ENCODE measurements at regions not wholly inside any gene's neighbourhood (a gene's known extent, or its start where the extent isn't known, plus 50 kb on each side); places are given as distances from the start of the nearest gene placed in this dataset.

DNA sequence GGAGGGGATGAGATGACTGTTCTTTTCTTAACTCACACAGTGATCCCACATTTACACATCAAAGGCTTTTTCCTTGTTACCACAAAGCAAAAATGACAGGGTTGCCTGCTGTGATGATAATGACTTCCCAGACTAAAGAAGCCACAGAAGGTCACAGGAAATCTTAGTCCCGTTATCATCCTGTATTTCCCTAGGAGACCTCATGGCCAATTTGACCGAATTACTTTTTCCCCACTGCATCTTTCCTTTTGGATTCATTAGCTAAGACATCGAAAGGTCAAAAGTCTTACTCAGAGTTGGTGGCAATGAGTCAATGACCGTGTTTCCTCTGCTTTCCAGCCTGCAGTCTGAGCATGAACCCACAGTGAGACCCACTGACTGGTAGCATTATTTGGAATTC is 130.1 kb upstream of the INHBA start:
- DNase-seq, result no peak

DNA sequence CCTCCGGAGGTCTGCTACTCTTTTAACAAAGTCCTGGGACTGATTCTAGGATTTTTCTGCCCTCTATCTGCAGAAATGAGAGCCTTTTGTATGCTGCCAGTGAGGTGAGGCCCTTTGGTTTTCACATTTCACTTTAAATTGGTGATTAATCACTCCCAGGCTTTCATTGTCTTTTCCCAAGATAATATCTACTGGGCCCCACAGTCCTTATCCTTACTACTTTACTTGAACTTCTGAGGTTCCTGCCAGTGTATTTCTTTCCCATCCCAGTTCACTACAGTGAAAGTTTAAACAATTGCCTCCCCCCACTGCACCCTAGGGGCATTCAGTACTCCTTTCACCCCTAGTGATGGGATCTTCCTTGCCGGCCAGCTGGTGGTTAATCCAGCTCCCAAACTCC is 127.4 kb upstream of the INHBA start:
- DNase-seq, result no peak

DNA sequence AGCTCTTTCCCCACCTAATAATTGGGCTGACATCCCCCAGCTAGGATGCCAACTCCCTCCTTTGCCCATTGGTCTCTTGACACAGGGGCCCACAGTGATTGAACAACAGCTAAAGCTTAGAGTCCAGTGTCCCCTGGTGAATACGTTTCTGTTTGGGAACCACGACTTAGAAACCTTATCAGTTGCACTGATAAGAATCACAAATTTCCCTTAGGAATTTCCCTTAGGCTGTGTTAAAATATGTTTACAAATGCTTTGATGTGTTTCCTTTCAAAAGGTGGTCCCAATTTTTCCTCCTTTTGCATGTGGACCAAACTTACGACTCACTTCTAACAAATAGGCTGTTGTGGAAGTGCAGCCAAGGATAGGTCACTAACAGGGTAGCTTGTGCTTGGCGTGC is 126.0 kb upstream of the INHBA start:
- DNase-seq, result no peak

DNA sequence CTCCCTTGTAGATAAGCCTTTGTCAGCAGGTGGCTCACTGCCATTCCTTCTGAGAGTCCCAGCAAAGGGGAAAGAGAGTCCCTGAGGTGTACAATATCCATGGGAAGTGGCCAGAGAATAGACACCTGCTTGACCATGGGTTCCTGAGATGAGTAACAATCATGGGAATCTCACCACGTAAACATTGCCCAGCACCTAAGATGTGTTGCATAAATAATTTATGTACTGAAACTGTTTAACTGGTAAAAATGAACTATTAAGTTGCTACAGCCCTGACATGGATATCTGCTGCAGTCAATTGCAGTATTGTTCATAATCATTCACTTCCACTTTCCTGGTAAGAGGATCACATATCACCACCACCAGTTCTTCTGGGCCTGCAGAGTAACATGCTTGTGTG is 123.8 kb upstream of the INHBA start:
- no peak for DNase-seq

DNA sequence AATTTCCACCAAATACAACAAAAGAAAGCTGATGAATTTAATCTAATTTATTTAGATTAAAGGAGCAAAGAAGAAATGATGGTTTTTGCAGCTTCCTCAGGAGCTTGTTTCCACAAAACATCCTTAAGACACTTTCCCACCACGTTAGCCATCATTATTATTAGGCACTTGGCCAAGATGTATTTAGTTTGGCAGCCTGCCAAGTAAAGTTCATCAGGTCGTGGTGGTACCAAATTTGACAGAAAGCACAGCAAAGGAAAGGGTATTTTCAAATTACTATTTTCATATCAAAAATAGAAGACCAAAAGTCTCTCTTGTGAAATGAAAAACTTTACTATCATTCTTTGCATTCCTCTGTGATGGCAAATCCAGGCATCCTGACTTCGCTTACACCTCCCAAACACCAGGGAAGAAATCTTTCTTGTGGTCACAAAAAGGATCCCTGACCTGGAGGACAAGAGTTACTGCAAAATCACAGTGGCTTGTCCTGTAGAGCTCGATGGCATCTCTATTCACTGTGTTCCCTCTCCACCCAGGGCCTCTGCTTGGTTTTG is 123.1 kb upstream of the INHBA start:
- no peak for DNase-seq

DNA sequence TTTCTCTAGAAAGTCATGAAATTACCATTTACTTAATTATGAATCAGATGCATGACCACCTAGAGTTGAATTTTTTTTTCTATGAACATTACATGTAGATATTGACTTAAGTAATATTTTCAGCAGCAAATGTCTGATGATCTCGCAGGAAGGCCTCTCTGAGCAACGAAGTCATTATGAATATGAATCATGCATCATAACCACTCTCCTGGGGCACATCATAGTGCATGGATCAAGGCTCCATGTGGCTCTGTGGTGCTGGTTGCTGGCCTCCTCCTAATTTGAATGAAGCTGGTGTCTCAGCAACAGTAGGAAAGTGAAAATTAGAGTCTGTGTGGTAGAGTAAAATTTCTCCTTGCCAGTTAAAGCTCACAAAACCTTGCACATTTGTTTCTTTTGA is 121.4 kb upstream of the INHBA start:
- DNase-seq, result no peak

DNA sequence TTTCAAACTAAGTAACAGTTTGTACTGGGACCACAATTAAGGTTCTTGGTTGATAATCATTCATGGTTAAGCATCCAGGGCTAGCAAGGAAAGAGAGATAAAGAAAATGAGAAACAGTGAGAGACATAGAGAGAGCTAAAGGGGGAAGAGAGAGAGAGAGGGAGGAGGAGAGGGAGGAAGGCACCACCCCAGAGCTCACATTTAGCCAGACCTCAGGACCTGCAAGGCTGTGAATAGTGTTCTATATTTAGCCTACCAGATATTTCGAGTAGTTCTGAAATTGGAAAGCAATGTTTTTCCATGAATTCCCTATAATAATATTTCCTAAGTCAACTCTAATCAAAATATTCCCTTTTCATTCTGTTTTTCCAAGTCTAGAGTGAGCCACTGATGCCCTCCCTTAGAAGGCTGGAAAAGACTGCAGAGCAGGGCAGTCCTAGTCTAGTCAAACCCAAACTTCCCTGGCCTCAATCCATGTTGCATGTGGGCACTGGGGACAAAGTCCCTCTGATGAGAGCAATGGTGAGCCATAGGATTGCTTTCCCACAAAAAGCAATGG is 119.4 kb upstream of the INHBA start:
- DNase-seq, result no peak

DNA sequence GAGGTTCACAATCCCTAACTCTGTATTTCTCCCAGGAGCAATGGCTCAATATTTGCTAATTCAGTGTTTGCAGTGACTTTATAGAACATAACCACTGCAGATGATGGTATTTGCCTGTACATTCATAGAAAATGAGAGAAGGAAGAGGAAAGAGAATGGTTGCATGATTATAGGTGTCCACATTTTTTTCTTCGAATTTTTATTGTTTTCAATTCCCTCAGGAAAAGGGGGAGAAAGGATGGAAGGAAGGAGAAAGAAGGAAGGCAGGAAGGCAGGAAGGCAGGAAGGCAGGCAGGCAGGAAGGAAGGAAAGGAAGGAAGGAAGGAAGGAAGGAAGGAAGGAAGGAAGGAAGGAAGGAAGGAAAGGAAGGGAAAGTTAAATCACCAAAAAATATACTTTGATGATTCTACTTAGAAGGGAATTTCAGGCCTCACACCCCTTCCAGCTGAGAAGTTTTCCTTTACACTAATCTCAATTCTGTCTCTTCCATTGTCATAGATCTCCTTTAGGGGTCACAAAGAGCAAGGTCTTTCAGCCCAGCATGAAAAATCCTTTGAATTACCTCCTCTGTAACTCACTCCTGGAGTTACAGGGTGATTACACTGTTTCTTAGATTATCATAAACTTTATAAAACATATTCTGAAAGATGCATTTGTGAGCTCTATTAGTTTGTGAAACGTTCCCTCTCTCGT is 118.8 kb upstream of the INHBA start:
- DNase-seq, result no peak

DNA sequence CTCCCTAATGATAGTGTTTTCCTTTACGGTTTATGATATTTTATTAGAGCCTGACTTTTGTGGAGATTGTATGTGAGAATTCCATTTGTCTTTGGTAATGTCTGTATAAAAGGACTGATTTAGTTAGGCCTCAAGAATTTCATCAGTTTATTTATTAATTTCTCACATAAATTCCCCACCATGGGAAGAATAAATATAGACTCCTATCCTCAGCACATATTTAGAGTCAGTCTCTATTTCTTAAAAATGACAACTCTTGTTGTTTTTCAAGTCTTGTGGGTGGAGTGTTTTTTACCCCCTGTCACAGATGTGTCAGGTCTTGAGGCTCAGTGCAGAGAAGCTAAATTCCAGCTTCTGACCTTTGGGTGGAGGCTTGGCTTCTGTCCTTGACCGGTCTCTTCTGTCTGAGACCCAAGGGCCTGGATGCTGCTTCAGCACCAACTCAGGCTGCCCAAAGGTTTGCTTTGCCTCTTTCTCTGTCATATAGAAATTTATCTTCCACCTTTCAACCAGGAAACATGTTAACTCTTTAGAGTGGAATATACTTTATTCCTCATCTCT is 117.3 kb upstream of the INHBA start:
- DNase-seq, result no peak

DNA sequence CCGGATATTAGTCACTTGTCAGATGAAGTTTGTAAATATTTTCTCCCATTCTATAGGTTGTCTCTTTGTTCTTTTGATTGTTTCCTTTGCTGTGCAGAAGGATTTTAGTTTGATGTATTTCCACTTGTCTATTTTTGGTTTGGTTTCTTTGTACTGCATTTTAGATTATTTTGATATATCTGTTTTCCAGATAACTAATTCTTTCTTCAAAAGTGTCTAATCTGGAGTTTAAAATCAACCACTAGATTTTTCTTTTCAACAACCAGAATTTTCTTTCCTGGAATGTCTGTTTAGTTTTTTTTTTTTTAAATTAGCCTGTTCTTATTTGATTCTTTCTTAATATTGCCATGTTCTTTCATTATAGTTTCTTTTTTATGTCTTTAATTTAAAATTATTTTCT is 116.8 kb upstream of the INHBA start:
- no peak for DNase-seq

DNA sequence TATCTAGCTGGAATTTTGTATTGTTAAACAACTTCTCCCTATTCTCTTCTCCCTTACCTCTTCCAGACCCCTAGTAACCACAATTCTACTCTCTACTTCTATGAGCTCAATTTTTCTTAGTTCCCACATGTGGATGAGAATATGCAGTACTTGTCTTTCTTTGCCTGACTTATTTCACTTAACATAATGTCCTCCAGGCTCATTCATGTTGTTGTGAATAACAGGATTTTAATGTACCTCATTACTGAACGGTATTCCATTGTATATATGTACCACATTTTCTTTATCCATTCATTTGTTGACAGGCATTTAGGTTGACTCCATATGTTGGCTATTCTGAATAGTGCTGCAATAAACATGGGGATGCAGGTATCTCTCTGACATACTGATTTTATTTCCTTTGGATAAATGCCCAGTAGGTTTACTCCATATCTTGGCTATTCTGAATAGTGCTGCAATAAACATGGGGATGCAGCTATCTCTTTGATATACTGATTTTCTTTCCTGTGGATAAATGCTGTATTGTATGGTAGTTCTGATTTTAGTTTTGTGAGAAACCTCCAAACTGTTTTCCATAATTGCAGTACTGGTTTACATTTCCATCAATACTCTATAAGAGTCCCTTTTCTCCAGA is 116.0 kb upstream of the INHBA start:
- no peak for DNase-seq

DNA sequence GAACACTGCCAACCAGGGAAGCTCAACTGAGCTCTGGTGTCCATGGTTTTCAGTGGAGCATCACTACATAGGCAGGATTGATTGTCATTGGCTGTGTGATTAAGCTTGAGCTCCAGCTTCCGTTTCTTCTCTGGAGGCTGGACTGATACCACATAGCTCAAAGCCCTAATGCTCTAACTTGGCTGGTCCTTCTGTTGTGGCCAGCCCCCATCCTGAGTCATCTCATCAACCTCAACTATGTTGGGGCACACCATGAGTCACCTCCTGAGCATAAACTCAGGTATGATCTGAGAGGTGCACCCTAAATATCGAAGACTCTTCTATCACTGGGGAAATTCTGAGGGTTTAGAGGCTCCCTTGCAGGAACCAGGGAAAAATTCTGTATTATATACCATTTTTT is 114.5 kb upstream of the INHBA start:
- no peak for DNase-seq

DNA sequence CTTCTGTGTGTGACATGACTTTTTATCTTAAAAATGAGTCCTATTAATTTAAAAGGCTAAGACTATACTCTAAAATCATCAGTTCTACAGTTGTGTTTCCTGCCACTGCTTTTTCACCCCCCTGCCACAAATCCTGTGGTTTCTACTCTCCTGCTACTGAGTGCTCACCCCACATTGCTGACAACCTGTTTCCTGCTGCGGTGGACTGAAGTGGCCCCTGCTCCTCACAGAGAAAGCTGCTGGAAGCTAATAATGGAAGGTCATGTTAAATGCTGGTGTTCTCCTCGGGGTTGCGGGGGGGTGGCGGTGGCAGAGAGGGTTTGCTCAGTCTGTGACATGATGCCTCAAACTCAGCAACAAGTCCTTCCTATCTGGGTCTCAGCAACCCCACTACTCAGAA is 113.2 kb upstream of the INHBA start:
- no peak for DNase-seq

DNA sequence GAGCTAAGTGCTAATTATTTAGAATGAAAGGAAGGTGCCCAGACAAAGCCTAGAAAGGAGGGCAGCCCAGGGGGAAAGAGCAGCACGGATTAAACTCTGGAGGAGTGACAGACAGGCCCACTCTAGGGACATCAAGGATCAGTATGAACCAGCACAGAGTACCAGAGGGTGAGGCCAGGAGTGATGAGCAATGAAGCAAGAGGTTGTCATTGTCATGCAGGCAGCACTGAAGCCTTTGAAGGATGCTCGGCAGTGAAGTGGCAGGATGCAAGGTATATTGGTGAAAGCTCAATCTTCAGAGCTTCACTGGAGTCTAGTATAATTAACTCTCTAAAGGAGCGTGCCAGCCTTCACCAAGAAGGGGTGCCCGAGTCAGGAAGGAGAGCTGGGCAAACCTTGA is 112.0 kb upstream of the INHBA start:
- DNase-seq, result no peak

DNA sequence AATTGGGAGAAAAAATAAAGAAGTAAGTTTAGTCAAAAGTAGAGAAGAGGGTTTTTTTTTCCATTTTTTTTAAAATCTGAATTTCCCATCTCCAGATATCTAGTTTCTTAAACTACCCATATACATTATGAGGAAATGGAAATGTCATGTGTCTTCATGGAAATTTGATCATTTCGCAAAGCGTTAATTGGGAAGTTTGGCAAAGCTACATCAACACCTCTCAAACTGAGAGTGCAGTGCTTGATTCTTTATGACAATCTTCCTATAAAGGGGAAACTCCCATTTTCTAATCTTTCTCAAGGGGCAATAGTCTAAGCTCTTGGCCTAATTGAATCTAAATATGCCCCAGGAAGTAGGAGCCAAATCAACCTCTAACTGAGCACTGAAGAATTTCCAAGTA is 110.4 kb upstream of the INHBA start:
- DNase-seq, result no peak

DNA sequence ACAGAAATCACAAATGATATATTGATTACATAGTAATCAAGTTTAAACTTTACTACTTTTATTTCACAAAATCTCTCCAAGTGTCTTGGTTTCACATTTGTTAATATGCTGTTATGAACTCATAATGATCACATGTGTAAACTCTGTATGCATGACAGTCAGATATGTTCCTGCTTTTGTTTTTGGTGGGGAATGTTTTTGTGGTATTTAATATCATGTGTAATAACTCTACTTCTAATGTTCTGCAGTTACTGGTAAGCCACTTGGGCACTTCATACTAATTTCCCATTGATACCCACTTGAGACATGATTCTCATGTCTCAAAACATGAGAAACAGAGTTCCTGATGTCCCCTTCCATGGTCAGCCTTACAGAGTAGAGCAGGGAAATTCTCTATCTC is 109.1 kb upstream of the INHBA start:
- no peak for DNase-seq

DNA sequence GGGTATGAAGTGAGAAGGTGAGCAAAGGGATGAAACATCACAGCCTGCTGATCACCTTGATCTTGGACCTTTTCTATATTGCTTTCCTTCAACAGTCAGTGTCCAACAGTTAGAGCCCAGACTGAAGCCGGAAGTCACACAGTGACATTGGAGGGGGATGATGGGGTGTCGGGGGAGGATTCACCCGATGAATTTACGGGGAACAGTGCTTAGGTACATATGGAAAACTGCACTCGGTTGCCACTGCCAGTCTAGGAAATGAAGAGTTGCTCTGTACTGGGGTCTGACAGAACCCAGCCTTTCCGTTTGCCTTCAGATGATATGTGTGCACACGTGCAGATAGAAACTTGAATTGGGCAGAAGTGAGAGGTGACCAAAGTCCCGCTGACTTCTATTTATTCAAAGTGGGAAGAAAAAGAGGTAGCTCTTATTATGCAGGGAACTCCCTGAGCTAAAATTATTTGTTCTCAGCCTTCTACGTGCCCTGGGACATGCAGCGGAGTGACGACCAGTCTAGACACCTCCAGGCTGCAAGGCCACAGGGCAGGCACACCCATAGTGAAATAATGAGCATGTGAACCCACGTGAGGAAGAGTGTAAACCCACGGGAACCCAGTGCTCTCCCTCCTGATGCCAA is 107.2 kb upstream of the INHBA start:
- DNase-seq, result no peak

DNA sequence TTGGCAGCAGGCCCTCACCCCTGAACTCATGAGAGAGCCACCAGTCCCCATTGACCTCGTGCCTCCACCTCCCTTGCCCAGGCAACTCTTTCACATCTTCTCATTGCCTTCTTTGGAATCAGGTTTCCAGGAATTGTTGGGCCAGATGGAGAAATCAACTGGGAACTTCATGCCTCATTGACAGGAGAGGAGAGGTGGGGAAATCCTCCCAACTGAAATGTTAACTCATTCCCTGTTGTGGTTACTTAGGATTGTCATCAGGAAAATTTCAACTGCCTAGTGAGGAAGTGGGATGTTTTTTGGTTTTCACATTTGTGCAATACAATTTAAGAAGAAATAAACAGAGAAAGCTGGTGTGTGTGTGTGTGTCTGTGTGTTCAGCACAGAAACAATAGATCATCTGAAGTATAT is 106.6 kb upstream of the INHBA start:
- no peak for DNase-seq

DNA sequence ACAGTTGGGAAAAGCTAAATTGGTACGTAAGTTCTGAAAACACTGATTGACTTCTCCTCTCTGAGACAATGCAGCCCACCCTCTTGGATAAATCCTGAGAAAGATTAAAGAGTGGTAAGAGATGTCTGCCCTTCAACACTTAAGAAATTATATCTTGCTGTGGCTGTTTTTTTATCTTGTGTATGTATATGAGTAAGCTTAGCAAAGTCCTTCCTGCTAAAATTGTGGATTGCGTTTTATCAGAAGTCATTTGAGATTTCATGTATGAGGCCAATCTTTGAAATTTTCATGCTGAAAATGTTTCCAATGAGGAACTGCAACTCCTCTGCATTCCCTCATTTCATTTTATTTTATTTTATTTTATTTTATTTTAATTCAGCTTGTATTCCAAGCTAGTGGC is 106.2 kb upstream of the INHBA start:
- no peak for DNase-seq

DNA sequence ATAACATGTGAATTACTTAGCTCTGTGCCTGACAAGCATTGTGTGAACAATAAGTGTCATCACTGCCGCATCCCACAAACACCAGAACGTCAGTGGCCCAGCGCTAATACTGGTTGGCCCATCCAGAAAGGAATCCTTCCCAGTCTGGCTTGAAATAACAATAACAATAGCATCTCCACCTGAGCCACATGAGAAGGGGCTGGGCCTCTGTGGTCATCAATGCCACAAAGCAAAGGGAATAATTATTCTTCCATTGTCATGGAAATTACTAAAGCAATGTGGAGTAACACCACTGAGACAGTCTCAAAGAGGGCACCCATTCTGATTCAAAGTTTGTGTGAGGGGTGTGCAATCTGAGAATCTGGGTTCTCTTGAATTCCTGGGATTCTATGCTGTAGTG is 105.7 kb upstream of the INHBA start:
- DNase-seq, result no peak

DNA sequence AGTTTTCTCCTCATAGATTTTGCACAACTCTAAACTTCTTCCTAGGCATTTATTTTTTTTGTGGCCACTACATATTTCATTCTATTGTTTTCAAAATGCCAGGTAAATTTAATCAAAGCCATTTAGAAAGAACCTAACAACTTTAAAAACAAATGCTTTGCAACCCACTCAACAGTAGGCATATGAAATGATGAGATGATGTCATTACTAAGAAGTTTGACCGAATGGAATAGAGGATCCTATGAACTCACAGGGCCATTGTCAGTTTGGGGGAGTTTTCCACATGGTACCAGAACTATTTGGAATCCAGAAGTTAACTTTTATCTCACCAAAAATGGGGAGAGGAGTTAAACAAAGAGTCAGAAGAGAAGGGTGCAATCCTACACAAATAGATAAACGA is 100.7 kb upstream of the INHBA start:
- no peak for DNase-seq

DNA sequence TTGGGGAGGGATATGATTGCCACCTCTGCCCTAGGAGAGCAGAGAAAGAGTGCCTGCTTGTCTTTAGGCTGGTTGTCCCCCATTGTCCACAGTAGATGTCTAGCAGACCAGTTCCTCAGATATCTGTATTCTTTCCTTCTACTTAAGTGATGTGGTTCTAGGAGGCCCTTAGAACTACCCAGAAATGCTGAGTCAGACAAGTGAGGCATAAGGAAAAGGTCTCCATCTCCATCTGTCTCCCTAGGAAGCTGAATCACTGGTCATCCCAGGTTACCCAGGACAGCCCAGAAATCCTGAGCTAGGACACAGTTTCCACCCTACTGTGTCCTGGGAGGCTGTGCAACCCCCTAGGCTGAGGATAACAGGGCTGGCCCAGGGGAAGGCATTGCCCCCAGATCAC is 93.4 kb upstream of the INHBA start:
- DNase-seq, result no peak
